WTC11 (cell line): ENCODE measurements at regions not wholly inside any gene's neighbourhood (a gene's known extent, or its start where the extent isn't known, plus 50 kb on each side); places are given as distances from the start of the nearest gene placed in this dataset.

ENCODE experiments used
- ATAC-seq: fragments of 200-7000 bp; cut with Tn5 transposase; 2 replicates; pipeline ENCODE4 v1.10.0; 2021; ENCODE audit warnings: mild to moderate bottlenecking, moderate library complexity
- CTCF ChIA-PET: fragments of 300-600 bp; sonication (Branson Sonifier 250); formaldehyde crosslinking; loops from one replicate; lab custom pipeline; 2021; ENCODE audit warnings: antibody characterized with exemption; lab: Charles Lee
- POLR2A ChIA-PET: fragments of 350-600 bp; sonication (Branson Sonifier 250); formaldehyde crosslinking; loops from one replicate; lab custom pipeline; 2021; ENCODE audit warnings: antibody characterized with exemption; lab: Charles Lee
- DNase-seq: peaks from one replicate; pipeline ENCODE4 v3.0.0; 2021; ENCODE audit warnings: low spot score
- H3K27ac Mint-ChIP-seq: 2 replicates; pipeline ENCODE4 v1.8.0; 2021; ENCODE audit warnings: mixed read lengths
- H3K27me3 Mint-ChIP-seq: 2 replicates; pipeline ENCODE4 v1.8.0; 2021; ENCODE audit warnings: low read depth, mild to moderate bottlenecking, moderate library complexity, mixed read lengths
- H3K36me3 Mint-ChIP-seq: 2 replicates; pipeline ENCODE4 v1.8.0; 2021; ENCODE audit warnings: mixed read lengths
- H3K4me1 Mint-ChIP-seq: 2 replicates; pipeline ENCODE4 v1.8.0; 2022; ENCODE audit warnings: mixed read lengths
- H3K4me3 Mint-ChIP-seq: 2 replicates; pipeline ENCODE4 v1.8.0; 2021; ENCODE audit warnings: mild to moderate bottlenecking, moderate library complexity, mixed read lengths
- H3K9me3 Mint-ChIP-seq: 2 replicates; pipeline ENCODE4 v1.8.0; 2021; ENCODE audit warnings: mixed read lengths
- CREB1 ChIP-seq: sonication (generic); formaldehyde crosslinking; IDR thresholded peaks from 2 replicates; pipeline ENCODE4 v1.8.0; 2023; ENCODE audit warnings: mild to moderate bottlenecking, missing genetic modification reagents
- CREM ChIP-seq: sonication (generic); formaldehyde crosslinking; IDR thresholded peaks from 2 replicates; pipeline ENCODE4 v1.8.1; 2022; ENCODE audit warnings: mild to moderate bottlenecking, missing genetic modification reagents, moderate library complexity
- E2F1 ChIP-seq: sonication (generic); formaldehyde crosslinking; IDR thresholded peaks from 2 replicates; pipeline ENCODE4 v1.8.0; 2022; ENCODE audit warnings: mild to moderate bottlenecking, missing genetic modification reagents
- E2F5 ChIP-seq: sonication (generic); formaldehyde crosslinking; IDR thresholded peaks from 2 replicates; pipeline ENCODE4 v1.8.1; 2022; ENCODE audit warnings: mild to moderate bottlenecking, moderate library complexity, missing genetic modification reagents
- ETV6 ChIP-seq: sonication (generic); formaldehyde crosslinking; IDR thresholded peaks from 2 replicates; pipeline ENCODE4 v1.8.1; 2022; ENCODE audit warnings: mild to moderate bottlenecking, missing genetic modification reagents
- FOXK1 ChIP-seq: sonication (generic); formaldehyde crosslinking; IDR thresholded peaks from 2 replicates; pipeline ENCODE4 v1.8.0; 2022; ENCODE audit warnings: mild to moderate bottlenecking, moderate library complexity, missing genetic modification reagents
- MAX ChIP-seq: sonication (generic); formaldehyde crosslinking; IDR thresholded peaks from 2 replicates; pipeline ENCODE4 v1.8.0; 2022; ENCODE audit warnings: mild to moderate bottlenecking, missing genetic modification reagents
- NFE2L1 ChIP-seq: sonication (generic); formaldehyde crosslinking; IDR thresholded peaks from 2 replicates; pipeline ENCODE4 v1.8.1; 2023; ENCODE audit warnings: missing genetic modification reagents
- PRDM15 ChIP-seq: sonication (generic); formaldehyde crosslinking; IDR thresholded peaks from 2 replicates; pipeline ENCODE4 v1.8.0; 2022; ENCODE audit warnings: missing genetic modification reagents
- PREB ChIP-seq: sonication (generic); formaldehyde crosslinking; IDR thresholded peaks from 2 replicates; pipeline ENCODE4 v1.8.1; 2022; ENCODE audit warnings: mild to moderate bottlenecking, missing genetic modification reagents, moderate library complexity, borderline replicate concordance
- RORB ChIP-seq: fragments of 250-450 bp; sonication (Bioruptor Pico); IDR thresholded peaks from 2 replicates; pipeline ENCODE4 v1.9.0; 2021; ENCODE audit warnings: mild to moderate bottlenecking
- SMAD3 ChIP-seq: sonication (generic); formaldehyde crosslinking; IDR thresholded peaks from 2 replicates; pipeline ENCODE4 v1.8.0; 2022; ENCODE audit warnings: missing genetic modification reagents, mild to moderate bottlenecking, borderline replicate concordance
- TEAD1 ChIP-seq: sonication (generic); formaldehyde crosslinking; IDR thresholded peaks from 2 replicates; pipeline ENCODE4 v1.8.0; 2022; ENCODE audit warnings: mild to moderate bottlenecking, missing genetic modification reagents
- USF1 ChIP-seq: sonication (generic); formaldehyde crosslinking; IDR thresholded peaks from 2 replicates; pipeline ENCODE4 v1.8.0; 2022; ENCODE audit warnings: mild to moderate bottlenecking, missing genetic modification reagents
- USF2 ChIP-seq: sonication (generic); formaldehyde crosslinking; IDR thresholded peaks from 2 replicates; pipeline ENCODE4 v1.8.1; 2023; ENCODE audit warnings: mild to moderate bottlenecking, missing genetic modification reagents, moderate library complexity
- ZBTB21 ChIP-seq: sonication (generic); formaldehyde crosslinking; IDR thresholded peaks from 2 replicates; pipeline ENCODE4 v1.8.1; 2023; ENCODE audit warnings: mild to moderate bottlenecking, missing genetic modification reagents, borderline replicate concordance
- ZNF138 ChIP-seq: sonication (generic); formaldehyde crosslinking; conservative IDR thresholded peaks from 2 replicates; pipeline ENCODE4 v1.8.1; 2022; ENCODE audit warnings: mild to moderate bottlenecking, moderate library complexity, missing genetic modification reagents
- ZNF512 ChIP-seq: sonication (generic); formaldehyde crosslinking; IDR thresholded peaks from 2 replicates; pipeline ENCODE4 v1.8.1; 2022; ENCODE audit warnings: missing genetic modification reagents, borderline replicate concordance
- ZNF671 ChIP-seq: fragments of 250-450 bp; sonication (Bioruptor Pico); IDR thresholded peaks from 2 replicates; pipeline ENCODE4 v1.8.0; 2021; ENCODE audit warnings: mild to moderate bottlenecking

GRCh38 chr11:42593441-42593840 is 718.4 kb upstream of the API5 start:
- Mint-ChIP-seq H3K27ac (no peak overlapping the region), H3K4me3 (no peak overlapping the region), H3K4me1 (peaks cover 44% of the 10 kb centered on the region), H3K9me3 (no peaks in the 10 kb centered on the region), H3K27me3 (peaks cover 11% of the 10 kb centered on the region; the same call in 1 of the 2 replicates), H3K36me3 (no peaks in the 10 kb centered on the region)
- no peak for DNase-seq
- TF ChIP-seq CREM (CRISPR knock-in tag) (no peak), NFE2L1 (CRISPR knock-in tag) (no peak), ETV6 (CRISPR knock-in tag) (no peak), ZNF138 (CRISPR knock-in tag) (no peak), ZNF671 (CRISPR knock-in tag) (no peak), USF2 (no peak), E2F1 (CRISPR knock-in tag) (no peak)
- POLR2A ChIA-PET = no interaction called here
- no peak for ATAC-seq
- CTCF ChIA-PET = no interaction called here

- ChIA-PET POLR2A (no interaction called here), CTCF (interaction anchor here (1.4 kb wide), 1 partner anchor 36 kb away, joined by 3 read pairs; no protein-coding TSS in a partner anchor)
- peak overlapping the region; percentile 75 for H3K27ac Mint-ChIP-seq
- H3K4me1 Mint-ChIP-seq = peaks cover 51% of the 10 kb centered on the region
- H3K27me3 Mint-ChIP-seq = peaks cover 11% of the 10 kb centered on the region; the same call in 1 of the 2 replicates
- TF ChIP-seq TEAD1 = 0 out of 2 replicates have a peak, but pooled peaks have one; percentile 15
- no peak for TF ChIP-seq FOXK1
- peak; percentile 45; the same call in 1 of the 2 replicates for TF ChIP-seq USF1 (CRISPR knock-in tag)
- peak; percentile 78 for TF ChIP-seq MAX (CRISPR knock-in tag)
- H3K9me3 Mint-ChIP-seq = 0 out of 2 replicates have a peak, but pooled peaks cover 3% of the 10 kb centered on the region
- H3K36me3 Mint-ChIP-seq = no peaks in the 10 kb centered on the region
- DNase-seq (no peak), ATAC-seq (peak; percentile 94)
- no peak overlapping the region; the same call in 1 of the 2 replicates for H3K4me3 Mint-ChIP-seq
These were observed 715.9 kb upstream of the API5 start for GRCh38 chr11:42595876-42596275.

GRCh38 chr11:42596576-42597145 is 715.1 kb upstream of the API5 start:
- Mint-ChIP-seq H3K36me3 (no peaks in the 10 kb centered on the region), H3K4me1 (peaks cover 46% of the 10 kb centered on the region), H3K27ac (no peak overlapping the region), H3K4me3 (no peak overlapping the region), H3K9me3 (0 out of 2 replicates have a peak, but pooled peaks cover 3% of the 10 kb centered on the region), H3K27me3 (peaks cover 11% of the 10 kb centered on the region; the same call in 1 of the 2 replicates)
- ChIA-PET CTCF (no interaction called here), POLR2A (no interaction called here)
- ATAC-seq (no peak), DNase-seq (no peak)
- TF ChIP-seq PREB (no peak), ZBTB21 (no peak), RORB (CRISPR knock-in tag) (no peak), E2F5 (CRISPR knock-in tag) (no peak), PRDM15 (CRISPR knock-in tag) (no peak), SMAD3 (CRISPR knock-in tag) (no peak), ZNF512 (CRISPR knock-in tag) (no peak), CREB1 (CRISPR knock-in tag) (no peak)
